ENCODE measurements at regions not wholly inside any gene's neighbourhood (a gene's known extent, or its start where the extent isn't known, plus 50 kb on each side); places are given as distances from the start of the nearest gene placed in this dataset.

- H3K4me3 ChIP-seq (ENCODE audit: low read length): no peak overlapping the region
- DNase-seq: no peak
- no peaks in the 10 kb centered on the region for H3K4me1 ChIP-seq (ENCODE audit: control insufficient read depth, insufficient read depth, low read length)
- H3K27me3 ChIP-seq (ENCODE audit: control insufficient read depth, insufficient read depth, low read length): no peaks in the 10 kb centered on the region
- no CpG with 5 or more reads among the region's 3 CpGs for WGBS (ENCODE audit: insufficient coverage)
- no peak overlapping the region for H3K27ac ChIP-seq (ENCODE audit: low read length)
- no peaks in the 10 kb centered on the region for H3K9me3 ChIP-seq (replicated peaks; ENCODE audit: control insufficient read depth, low read depth, low read length)
- H3K36me3 ChIP-seq (ENCODE audit: control insufficient read depth, insufficient read depth, low read length): no peaks in the 10 kb centered on the region
Measured at GRCh38 chr6:19413323-19413722, 423.8 kb upstream of the ID4 start.

DNA sequence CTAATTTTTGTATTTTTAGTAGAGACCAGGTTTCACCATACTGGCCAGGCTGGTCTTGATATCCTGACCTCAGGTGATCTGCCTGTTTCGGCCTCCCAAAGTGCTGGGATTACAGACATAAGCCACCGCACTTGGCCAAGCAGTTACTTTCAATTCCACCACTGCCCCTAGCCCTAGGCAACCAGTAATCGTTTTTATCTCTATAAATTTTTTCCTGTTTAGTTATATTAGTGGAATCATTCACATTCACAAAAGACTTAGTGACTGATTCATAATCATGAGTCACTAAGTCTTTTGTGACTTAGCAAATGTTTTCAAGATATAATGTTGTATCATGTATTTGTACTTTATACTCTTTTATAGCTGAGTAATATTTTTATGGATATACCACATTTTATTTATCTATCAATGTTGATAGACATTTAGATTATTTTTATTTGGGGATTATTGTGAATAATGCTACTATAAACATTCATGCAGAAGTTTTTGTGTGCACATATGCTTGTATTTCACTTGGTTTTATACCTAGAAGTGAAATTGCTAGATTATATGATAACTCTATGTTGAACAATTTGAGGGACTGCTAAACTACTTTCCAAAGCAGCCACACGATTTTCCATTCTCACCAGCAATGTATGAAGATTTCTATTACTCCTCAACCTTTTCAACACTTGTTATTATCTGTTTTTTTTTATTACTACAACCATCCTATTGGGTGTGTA, 421.4 kb upstream of the ID4 start:
- no peak for DNase-seq
- H3K4me1 ChIP-seq (ENCODE audit: control insufficient read depth, insufficient read depth, low read length): no peaks in the 10 kb centered on the region
- H3K36me3 ChIP-seq (ENCODE audit: control insufficient read depth, insufficient read depth, low read length): no peaks in the 10 kb centered on the region
- 67% methylated on average over 1 of the region's 4 CpGs for WGBS (ENCODE audit: insufficient coverage)
- no peaks in the 10 kb centered on the region for H3K27me3 ChIP-seq (ENCODE audit: control insufficient read depth, insufficient read depth, low read length)
- no peak overlapping the region for H3K27ac ChIP-seq (ENCODE audit: low read length)
- H3K4me3 ChIP-seq (ENCODE audit: low read length): no peak overlapping the region
- no peaks in the 10 kb centered on the region for H3K9me3 ChIP-seq (replicated peaks; ENCODE audit: control insufficient read depth, low read depth, low read length)

DNA sequence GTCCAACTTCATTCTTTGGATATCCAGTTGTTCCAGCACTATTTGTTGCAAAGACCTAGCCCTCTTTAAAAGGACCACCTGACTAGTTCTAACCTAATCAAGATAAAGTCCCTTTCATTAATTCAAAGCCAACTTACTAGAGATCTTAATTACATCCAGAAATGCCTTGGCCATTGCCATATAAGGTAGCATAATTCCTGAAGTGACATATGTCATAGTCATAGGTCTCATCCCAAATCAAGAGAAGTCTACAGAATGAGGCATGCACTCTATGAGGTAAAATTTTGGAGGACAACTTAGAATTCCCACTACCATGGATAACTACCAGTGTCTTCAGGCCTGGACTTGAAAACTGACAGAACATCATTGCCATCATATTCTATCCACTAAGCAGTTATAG, 420.4 kb upstream of the ID4 start:
- H3K9me3 ChIP-seq (replicated peaks; ENCODE audit: control insufficient read depth, low read depth, low read length): no peaks in the 10 kb centered on the region
- no peak for DNase-seq
- no peak overlapping the region for H3K4me3 ChIP-seq (ENCODE audit: low read length)
- H3K27me3 ChIP-seq (ENCODE audit: control insufficient read depth, insufficient read depth, low read length): no peaks in the 10 kb centered on the region
- no peaks in the 10 kb centered on the region for H3K36me3 ChIP-seq (ENCODE audit: control insufficient read depth, insufficient read depth, low read length)
- H3K4me1 ChIP-seq (ENCODE audit: control insufficient read depth, insufficient read depth, low read length): no peaks in the 10 kb centered on the region
- H3K27ac ChIP-seq (ENCODE audit: low read length): no peak overlapping the region

DNA sequence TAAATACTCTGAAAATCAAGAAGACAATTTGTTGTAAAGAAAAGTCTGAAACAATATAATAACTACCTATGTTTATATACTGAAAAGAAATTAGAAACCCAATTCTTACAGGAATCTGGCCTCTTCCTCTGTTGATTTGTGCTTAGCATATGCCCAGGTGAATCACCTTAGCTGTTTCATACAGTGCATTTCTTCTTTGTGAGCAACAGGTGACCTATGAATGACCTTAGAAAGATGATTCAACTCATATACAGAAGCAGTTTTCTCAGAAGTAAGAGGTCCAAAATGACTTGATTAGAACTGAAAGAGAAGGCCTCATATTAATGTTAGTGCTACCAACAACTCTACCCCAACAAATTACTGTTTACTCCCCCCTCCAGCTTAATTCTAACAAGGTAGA, 419.5 kb upstream of the ID4 start:
- no peak overlapping the region for H3K4me3 ChIP-seq (ENCODE audit: low read length)
- H3K9me3 ChIP-seq (replicated peaks; ENCODE audit: control insufficient read depth, low read depth, low read length): no peaks in the 10 kb centered on the region
- no peaks in the 10 kb centered on the region for H3K4me1 ChIP-seq (ENCODE audit: control insufficient read depth, insufficient read depth, low read length)
- no peaks in the 10 kb centered on the region for H3K27me3 ChIP-seq (ENCODE audit: control insufficient read depth, insufficient read depth, low read length)
- no peak overlapping the region for H3K27ac ChIP-seq (ENCODE audit: low read length)
- DNase-seq: no peak
- H3K36me3 ChIP-seq (ENCODE audit: control insufficient read depth, insufficient read depth, low read length): no peaks in the 10 kb centered on the region

DNA sequence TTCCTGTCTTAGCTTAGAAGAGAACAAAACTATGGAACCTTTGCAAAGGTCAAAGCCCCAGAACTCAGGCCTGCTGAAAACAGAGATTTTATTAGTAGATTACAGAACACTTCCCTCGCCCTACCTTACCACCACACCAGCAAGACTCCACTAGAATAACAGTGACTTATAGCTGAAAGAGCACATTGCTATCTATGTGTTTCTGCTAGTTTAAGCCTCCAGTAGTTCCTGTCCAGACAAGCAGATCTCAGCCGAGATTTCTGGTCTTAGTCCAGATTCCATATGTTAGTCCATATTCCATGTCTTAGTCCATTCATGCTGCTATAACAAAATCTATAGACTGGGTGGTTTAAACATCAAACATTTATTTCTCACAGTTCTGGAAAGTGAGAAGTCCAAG, 412.3 kb upstream of the ID4 start:
- WGBS (ENCODE audit: insufficient coverage): 60% methylated on average over 1 of the region's 2 CpGs
- no peak overlapping the region for H3K4me3 ChIP-seq (ENCODE audit: low read length)
- no peak for DNase-seq
- H3K27me3 ChIP-seq (ENCODE audit: control insufficient read depth, insufficient read depth, low read length): no peaks in the 10 kb centered on the region
- no peaks in the 10 kb centered on the region for H3K36me3 ChIP-seq (ENCODE audit: control insufficient read depth, insufficient read depth, low read length)
- no peak overlapping the region for H3K27ac ChIP-seq (ENCODE audit: low read length)
- no peaks in the 10 kb centered on the region for H3K4me1 ChIP-seq (ENCODE audit: control insufficient read depth, insufficient read depth, low read length)
- H3K9me3 ChIP-seq (replicated peaks; ENCODE audit: control insufficient read depth, low read depth, low read length): no peaks in the 10 kb centered on the region

DNA sequence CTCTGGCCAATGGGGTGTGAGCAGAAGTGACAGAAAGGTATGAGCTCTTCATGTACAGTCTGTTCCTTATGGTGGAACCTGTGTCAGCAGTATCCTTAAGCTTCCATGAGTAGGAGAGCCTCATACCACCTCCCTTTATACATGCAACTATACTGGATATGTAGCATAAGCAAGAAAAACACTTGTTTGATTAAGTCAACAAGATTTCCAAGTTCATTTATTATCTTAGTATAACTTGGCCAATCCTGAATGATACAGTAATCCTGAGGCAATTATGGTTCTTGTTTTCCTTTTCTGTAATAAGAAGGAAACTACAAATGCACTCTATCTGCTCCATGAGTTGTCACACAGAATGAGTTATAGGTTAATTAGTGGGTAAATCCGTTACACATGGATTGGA, 409.6 kb upstream of the ID4 start:
- H3K36me3 ChIP-seq (ENCODE audit: control insufficient read depth, insufficient read depth, low read length): no peaks in the 10 kb centered on the region
- H3K9me3 ChIP-seq (replicated peaks; ENCODE audit: control insufficient read depth, low read depth, low read length): no peaks in the 10 kb centered on the region
- WGBS (ENCODE audit: insufficient coverage): no CpG with 5 or more reads among the region's 1 CpG
- H3K27ac ChIP-seq (ENCODE audit: low read length): no peak overlapping the region
- H3K4me3 ChIP-seq (ENCODE audit: low read length): no peak overlapping the region
- H3K4me1 ChIP-seq (ENCODE audit: control insufficient read depth, insufficient read depth, low read length): no peaks in the 10 kb centered on the region
- H3K27me3 ChIP-seq (ENCODE audit: control insufficient read depth, insufficient read depth, low read length): no peaks in the 10 kb centered on the region
- DNase-seq: no peak

DNA sequence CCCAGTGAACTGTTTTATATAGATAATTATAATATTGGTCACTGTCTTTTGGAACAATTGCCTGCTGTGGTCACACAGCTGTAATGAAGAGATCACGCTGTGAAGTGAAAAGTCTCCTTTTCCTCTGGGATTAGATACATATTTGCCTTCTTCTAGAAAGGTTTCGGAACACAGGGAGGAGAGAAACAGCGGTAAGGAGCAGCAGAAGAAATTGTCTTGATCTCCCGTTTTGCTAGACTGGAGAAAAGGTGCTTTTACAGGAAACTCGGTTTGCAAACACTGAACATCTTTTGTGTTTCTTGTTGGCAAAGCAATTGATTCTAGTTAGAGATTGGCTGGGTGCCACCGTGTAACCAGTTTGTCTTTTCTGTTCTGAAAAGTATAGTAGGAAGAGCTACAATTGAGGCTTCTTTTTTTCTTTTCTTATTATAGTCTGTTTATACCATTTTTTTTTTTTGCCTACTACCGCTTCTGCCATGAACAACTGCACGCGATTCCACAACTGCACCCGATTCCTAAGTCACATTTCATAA, 404.1 kb upstream of the ID4 start:
- 20% methylated on average over 1 of the region's 10 CpGs for WGBS (ENCODE audit: insufficient coverage)
- Histone ChIP-seq H3K4me3 (ENCODE audit: low read length) (no peak overlapping the region), H3K36me3 (ENCODE audit: control insufficient read depth, insufficient read depth, low read length) (no peaks in the 10 kb centered on the region), H3K27ac (ENCODE audit: low read length) (no peak overlapping the region), H3K27me3 (ENCODE audit: control insufficient read depth, insufficient read depth, low read length) (no peaks in the 10 kb centered on the region), H3K4me1 (ENCODE audit: control insufficient read depth, insufficient read depth, low read length) (no peaks in the 10 kb centered on the region), H3K9me3 (replicated peaks; ENCODE audit: control insufficient read depth, low read depth, low read length) (no peaks in the 10 kb centered on the region)
- peak; percentile 23 for DNase-seq

DNA sequence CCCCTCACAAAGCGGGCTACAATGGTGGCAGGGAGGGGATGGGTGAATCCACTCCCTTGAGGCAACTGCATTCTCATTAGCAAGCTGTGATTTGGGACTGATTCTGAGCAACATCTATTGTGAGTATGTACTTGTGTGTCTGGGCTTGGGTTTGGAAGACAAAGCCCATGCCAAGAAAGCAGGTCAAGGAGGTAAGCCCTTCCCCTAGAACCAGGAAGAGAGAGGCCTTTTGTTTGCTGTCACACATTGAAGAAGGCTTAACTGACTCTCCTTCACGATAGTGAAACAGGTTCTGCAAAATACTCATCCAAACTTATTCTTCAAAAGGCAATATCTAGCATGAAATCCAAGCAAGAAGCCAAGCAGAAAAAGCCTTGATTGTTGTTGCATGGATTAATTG, 403.1 kb upstream of the ID4 start:
- Histone ChIP-seq H3K27ac (ENCODE audit: low read length) (no peak overlapping the region), H3K36me3 (ENCODE audit: control insufficient read depth, insufficient read depth, low read length) (no peaks in the 10 kb centered on the region), H3K4me3 (ENCODE audit: low read length) (no peak overlapping the region), H3K4me1 (ENCODE audit: control insufficient read depth, insufficient read depth, low read length) (no peaks in the 10 kb centered on the region), H3K9me3 (replicated peaks; ENCODE audit: control insufficient read depth, low read depth, low read length) (no peaks in the 10 kb centered on the region), H3K27me3 (ENCODE audit: control insufficient read depth, insufficient read depth, low read length) (no peaks in the 10 kb centered on the region)
- no CpG with 5 or more reads among the region's 2 CpGs for WGBS (ENCODE audit: insufficient coverage)
- no peak for DNase-seq

- WGBS (ENCODE audit: insufficient coverage): no CpG with 5 or more reads among the region's 3 CpGs
- Histone ChIP-seq H3K4me3 (ENCODE audit: low read length) (no peak overlapping the region), H3K36me3 (ENCODE audit: control insufficient read depth, insufficient read depth, low read length) (no peaks in the 10 kb centered on the region), H3K4me1 (ENCODE audit: control insufficient read depth, insufficient read depth, low read length) (no peaks in the 10 kb centered on the region), H3K27ac (ENCODE audit: low read length) (no peak overlapping the region), H3K9me3 (replicated peaks; ENCODE audit: control insufficient read depth, low read depth, low read length) (no peaks in the 10 kb centered on the region), H3K27me3 (ENCODE audit: control insufficient read depth, insufficient read depth, low read length) (no peaks in the 10 kb centered on the region)
- DNase-seq: no peak
Measured at GRCh38 chr6:19435755-19436154, 401.4 kb upstream of the ID4 start.

GRCh38 chr6:19438566-19439353, 398.4 kb upstream of the ID4 start:
- no peak overlapping the region for H3K4me3 ChIP-seq (ENCODE audit: low read length)
- H3K36me3 ChIP-seq (ENCODE audit: control insufficient read depth, insufficient read depth, low read length): no peaks in the 10 kb centered on the region
- 85% methylated on average over 5 of the region's 8 CpGs for WGBS (ENCODE audit: insufficient coverage)
- no peaks in the 10 kb centered on the region for H3K9me3 ChIP-seq (replicated peaks; ENCODE audit: control insufficient read depth, low read depth, low read length)
- no peak for DNase-seq
- H3K4me1 ChIP-seq (ENCODE audit: control insufficient read depth, insufficient read depth, low read length): no peaks in the 10 kb centered on the region
- no peaks in the 10 kb centered on the region for H3K27me3 ChIP-seq (ENCODE audit: control insufficient read depth, insufficient read depth, low read length)
- H3K27ac ChIP-seq (ENCODE audit: low read length): no peak overlapping the region
